Skin of body (tissue), 1 donor: ENCODE measurements at regions not wholly inside any gene's neighbourhood (a gene's known extent, or its start where the extent isn't known, plus 50 kb on each side); places are given as distances from the start of the nearest gene placed in this dataset.
A peak's percentile ranks its signal among the peaks of the same experiment; 100 is the strongest.
"Not testable (repeated sequence)": the region's sequence is repeated elsewhere in the genome, so short reads cannot be mapped to it uniquely, and the experiment has no call there.

Experiments used
- DNase-seq: peaks from one replicate; lab custom pipeline; 2025; lab: John Stamatoyannopoulos, UW

- DNase-seq: not testable (repeated sequence)
Observed at GRCh38 chr10:10727411-10727810, 290.3 kb upstream of the CELF2 start.

DNA sequence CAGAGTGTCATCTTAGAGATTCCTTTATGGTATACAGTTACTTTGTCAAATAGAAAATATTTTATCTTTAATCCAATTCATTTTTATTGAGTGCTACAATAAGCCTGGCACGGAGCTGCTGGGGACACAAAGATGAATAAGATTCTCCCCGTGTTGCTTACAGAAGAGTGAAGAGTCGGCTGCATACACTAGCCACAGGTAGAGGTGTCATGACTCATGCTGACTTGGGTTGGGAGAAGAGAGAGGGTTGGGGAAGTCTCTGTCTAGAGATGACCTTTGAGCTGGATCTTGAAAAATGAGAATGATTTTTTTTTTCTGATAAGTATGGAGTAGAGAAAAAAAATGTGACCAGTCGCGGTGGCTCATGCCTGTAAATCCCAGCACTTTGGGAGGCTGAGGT lies 289.9 kb upstream of the CELF2 start:
- DNase-seq: no peak

DNA sequence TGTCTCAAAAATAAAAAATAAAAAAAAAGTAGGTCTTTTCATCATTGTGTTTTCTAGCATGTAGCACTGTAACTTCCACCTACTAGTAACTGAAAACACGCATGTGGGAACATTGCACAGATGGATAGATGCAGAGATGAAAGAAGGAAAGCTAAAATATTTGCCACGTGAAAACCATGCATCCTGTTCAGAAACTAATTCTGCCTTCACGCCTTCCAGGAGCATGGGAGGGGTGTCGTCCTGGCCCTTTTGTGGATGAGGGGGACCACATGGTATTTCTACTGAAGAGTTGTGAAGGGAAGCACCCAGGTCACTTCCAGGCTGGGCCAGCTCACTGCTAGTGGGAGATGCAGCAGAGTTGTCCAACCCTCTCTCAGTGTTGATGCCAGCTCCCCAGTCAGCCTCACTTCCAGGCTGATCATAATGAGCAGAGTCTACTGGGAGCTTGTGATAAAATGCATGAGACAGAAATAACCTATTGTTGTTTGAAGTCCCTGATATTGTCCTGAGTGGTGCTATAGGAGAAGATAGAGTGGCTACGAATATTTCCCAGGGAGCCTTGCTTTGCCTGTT lies 287.1 kb upstream of the CELF2 start:
- no peak for DNase-seq

- DNase-seq: no peak
Observed at GRCh38 chr10:10731366-10731765, 286.3 kb upstream of the CELF2 start.

DNA sequence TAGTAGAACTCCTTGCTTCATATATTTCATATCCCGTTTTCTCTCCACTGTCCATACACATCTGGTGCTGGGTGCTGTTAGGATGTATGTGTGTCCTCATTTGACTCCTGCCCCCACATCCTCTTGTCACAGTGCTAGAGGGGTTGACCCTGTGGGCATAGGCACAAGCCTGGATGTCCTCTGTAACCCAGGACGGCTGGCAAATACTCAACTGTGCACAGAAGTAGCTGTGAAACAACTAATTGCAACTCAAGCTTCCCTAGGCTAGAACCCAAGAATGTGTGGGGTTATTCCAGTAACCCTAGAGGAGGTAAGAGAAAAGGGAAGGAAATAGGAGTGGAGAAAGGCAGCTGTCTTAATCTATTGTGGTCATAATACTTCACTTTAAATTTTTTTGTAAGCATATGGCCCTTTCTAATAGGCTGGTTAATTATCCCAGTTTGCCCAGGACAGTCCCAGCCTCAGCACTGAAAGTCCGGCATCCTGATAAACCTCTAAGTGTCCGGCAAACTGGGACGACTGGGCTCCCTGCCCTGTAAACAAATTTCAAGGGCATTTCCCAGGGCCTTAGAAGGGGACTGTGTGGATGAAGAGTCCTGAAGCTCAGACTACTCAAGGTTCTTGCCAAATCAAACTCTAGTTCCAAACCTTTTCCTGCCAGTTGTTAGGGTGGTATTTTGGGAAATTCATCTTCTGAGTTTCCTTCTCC lies 283.2 kb upstream of the CELF2 start:
- DNase-seq: no peak

- DNase-seq: no peak
Observed at GRCh38 chr10:10745291-10745690, 272.4 kb upstream of the CELF2 start.

GRCh38 chr10:10755490-10755889 lies 262.2 kb upstream of the CELF2 start:
- DNase-seq: no peak

- DNase-seq: peak; percentile 27
Observed at GRCh38 chr10:10758306-10758705, 259.4 kb upstream of the CELF2 start.

DNA sequence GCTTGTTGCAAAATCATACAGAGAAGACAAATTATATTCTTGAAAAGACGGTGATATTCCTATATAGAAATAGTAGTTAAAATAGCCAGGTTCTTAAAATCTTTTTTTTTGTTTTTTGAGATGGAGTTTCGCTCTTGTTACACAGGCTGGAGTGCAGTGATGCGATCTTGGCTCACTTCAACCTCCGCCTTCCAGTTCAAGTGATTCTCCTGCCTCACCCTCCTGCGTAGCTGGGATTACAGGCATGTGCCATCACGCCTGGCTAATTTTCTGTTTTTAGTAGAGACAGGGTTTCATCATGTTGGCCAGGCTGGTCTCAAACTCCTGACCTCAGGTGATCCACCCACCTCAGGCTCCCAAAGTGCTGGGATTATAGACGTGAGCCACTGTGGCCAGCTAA lies 257.9 kb upstream of the CELF2 start:
- DNase-seq: not testable (repeated sequence)

DNA sequence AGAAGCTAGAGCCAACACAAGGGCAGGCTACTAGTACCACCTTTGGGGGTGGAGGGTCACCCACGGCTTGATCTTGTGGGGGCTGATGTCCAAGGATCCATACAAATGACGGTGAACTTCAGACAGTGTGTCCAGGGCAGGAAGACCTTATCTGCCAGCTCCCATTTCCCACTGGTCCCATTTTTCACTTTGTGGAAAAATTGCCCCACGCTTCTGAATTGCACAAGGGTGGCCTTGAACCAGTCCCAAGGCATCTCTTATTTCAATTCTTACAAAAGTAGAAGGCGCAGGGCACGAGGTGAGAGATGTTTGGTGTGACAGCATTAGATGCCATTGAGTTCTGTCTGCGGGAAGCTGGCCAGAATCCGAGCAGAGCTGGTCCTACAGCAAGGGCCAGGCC lies 252.7 kb upstream of the CELF2 start:
- DNase-seq: no peak

GRCh38 chr10:10772411-10772810 lies 245.3 kb upstream of the CELF2 start:
- DNase-seq: peak; percentile 12

DNA sequence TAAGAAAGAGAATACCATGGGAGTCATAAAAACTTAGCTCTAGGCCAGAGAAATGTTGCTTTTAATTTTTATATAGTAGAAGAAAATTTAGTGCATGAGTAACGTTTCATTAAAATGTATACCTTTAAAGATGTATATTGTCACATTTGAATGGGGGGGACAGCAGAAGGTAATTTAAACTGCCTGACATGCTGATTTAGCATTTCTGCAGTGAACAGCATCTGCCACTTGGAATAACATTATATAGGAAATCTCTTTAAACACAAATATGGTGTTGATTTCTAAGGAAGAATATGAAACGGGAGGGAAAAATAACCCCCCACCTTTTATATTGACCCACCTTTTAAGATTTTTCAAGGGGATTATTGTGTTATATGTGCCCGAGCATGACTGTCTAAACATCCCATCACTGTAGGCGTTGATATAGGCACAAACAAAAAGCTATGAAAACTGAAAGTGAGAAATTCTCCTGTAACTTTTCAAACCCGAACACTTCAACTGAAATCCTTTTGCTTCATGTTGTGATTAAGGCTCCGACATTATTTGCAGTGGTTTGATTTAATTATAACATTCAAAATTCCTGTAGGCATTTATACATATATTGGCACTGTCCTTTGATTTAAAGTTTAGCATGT lies 244.7 kb upstream of the CELF2 start:
- no peak for DNase-seq

DNA sequence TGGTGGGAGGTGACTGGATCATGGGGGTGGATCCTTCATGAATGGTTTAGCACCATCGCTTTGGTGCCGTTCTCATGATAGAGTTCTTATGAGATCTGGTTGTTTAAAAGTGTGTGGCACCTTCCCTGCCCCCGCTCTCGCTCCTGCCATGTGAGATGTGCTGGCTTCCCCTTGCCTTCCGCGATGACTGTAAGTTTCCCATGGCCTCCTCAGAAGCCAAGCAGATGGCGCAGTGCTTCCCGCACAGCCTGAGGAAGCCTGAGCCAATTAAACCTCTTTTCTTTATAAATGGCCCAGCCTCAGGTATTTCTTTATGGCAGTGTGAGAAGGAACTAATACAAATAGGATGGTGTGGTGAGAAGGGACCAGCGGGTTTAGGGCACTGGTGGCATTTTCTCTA lies 243.3 kb upstream of the CELF2 start:
- DNase-seq: no peak

GRCh38 chr10:10776363-10776762 lies 241.3 kb upstream of the CELF2 start:
- no peak for DNase-seq

- DNase-seq: no peak
Observed at GRCh38 chr10:10777279-10777678, 240.4 kb upstream of the CELF2 start.

DNA sequence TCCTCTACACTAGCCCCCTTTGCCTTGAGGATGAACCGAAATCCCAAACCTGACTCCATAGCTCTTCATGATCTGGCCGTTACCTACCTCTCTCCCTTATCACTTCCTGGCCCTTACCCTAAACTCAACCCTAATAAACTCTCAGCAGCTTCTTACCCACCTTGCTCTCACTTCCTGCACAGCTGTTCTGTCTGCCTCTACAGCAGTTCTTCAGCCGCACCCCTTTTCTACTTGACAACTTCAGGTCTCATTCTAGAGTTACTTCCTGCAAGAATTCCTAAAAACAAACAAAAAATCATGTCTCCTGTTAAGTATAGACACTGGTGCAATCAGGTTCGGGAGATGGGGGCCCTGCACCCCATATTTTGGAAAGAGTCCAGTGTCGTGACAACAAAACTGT lies 239.9 kb upstream of the CELF2 start:
- no peak for DNase-seq

GRCh38 chr10:10778959-10779358 lies 238.7 kb upstream of the CELF2 start:
- no peak for DNase-seq

DNA sequence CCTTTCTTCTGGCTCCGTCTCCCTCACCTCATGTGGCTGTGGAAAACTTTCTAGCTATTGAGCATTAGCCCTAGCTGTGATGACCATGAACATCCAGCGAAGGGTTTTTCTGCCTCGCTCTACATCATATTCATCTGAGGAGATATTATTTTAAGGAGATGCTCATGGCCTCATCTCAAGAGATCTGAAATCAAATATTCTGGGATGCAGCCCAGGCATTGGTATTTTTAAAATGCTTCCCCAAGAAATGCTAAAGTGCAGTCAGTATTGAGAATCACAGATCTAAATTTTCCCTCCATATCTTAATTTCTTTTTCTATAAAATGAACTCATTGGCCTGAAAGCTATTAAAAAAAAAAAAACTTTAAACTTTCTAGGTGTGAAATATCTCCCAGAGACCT lies 238.2 kb upstream of the CELF2 start:
- DNase-seq: no peak

DNA sequence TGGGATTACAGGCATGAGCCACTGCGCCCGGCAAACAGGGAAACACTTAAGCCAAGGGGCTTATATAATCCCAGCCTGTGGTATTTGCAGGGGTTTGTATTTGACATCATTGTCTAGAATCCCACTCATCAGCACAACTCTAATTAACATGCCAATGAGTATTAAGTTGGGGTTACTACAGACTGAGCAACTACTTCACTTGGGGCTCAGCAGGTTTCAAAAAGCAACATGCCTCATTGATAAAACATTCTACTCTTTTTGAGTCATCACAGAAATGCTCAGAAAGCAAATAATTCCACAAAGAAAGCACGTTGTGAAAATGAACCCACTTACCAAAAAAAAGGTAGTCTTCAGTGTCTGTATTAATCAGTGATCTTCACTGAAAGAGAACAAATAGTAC lies 236.9 kb upstream of the CELF2 start:
- no peak for DNase-seq

DNA sequence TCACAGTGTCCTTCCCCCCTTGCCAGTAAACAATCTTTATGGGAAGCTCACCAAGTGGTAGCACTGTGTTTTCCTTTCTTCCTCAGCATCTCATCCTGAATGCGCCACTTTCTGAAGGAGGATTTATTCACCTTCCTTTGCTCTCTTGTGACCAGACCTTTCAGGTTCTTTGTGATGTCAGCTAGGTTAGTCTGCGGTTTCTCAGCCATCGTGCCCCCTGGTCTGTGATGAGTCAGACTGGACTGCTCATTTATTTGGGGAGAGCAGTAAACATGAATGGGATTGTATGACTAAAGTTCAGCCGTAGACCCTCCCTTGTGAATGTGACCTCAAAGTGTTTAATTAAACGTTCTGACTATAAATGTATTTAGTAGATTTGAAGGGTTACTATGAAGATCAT lies 235.1 kb upstream of the CELF2 start:
- no peak for DNase-seq

DNA sequence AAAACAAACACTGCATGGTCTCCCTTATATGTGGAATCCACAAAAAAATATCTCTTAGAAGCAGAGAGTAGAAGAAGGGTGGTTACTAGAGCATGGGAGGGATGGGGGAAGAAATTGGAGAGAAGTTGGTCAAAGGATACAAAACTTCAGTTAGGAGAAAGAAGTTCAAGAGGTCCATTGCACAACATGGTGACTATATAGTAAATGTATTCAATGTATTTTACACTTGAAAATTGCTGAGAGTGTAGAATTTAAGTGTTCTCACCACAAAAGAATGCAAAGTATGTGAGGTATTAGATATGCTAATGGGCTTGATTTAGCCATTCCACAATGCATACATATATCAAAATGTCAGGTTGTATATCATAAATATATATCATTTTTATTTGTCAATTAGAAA lies 232.0 kb upstream of the CELF2 start:
- DNase-seq: peak; percentile 30

DNA sequence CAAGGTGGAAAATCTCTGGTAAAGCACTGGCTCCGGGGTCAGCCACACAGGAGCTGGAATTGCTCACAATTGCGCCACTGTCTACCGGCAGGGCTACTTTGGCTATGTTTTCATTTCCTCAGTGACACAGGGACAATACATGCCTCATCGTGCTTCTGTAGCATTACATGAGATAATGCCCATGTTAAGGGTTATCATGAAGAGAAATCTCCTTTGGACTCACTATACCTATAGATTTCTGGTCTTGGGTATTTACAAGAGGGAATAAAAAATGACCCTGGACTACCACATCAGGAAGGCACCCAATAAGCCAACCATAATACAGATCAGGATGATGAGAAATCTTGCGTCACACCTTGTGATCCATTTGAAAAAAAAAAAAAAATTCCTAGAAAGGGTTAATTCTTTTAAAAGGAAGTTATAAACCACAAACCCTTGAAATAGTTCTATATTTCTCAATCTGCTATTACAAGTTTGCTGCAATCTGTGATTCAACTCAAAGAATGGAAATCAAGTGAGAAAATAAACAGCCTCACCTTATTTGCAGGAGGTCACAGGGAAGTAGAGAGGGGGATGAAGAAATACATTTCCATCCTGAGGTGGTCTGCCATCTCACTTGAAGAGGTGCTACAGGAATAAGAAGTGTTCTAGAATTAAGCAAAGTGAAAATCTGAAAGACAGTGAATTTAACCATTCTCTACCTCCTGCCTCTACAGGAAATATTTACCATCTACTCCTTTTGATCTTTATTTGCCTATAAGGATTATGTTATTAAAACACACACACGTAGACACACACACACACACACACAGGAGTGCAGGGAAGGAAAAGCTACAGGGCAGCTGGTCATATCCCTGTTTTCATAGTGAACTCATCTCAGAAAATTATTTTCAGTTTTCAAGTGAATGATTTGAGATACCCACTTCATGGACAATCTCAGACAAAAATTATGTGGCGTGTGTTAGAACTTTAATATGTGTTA lies 231.3 kb upstream of the CELF2 start:
- no peak for DNase-seq
